Endothelial cell of umbilical vein (primary cell): ENCODE measurements at regions not wholly inside any gene's neighbourhood (a gene's known extent, or its start where the extent isn't known, plus 50 kb on each side); places are given as distances from the start of the nearest gene placed in this dataset.

Experiments used
- BruUV-seq: library from RNA; stranded (reverse); fragments of 400-500 nt; replicated peaks from 2 replicates; lab custom pipeline; 2021; lab: Mats Ljungman, UMichigan
- CTCF ChIA-PET: fragments of 300-600, 350-600 bp; sonication (Branson Sonifier 250); formaldehyde crosslinking; loops from one replicate; lab custom pipeline; 2021; ENCODE audit warnings: antibody characterized with exemption, inconsistent platforms; lab: Charles Lee
- POLR2A ChIA-PET: fragments of 300-600, 350-600 bp; sonication (Branson Sonifier 250); formaldehyde crosslinking; loops from one replicate; lab custom pipeline; 2021; ENCODE audit warnings: antibody characterized with exemption, inconsistent platforms; lab: Charles Lee
- DNase-seq: peaks from one replicate; pipeline ENCODE4 v3.0.0-alpha.2; 2011; ENCODE audit warnings: low read depth, low spot score
- FAIRE-seq: peaks from 2 replicates; lab custom pipeline; 2011; peaks lifted over from hg19 to GRCh38; lab: Jason Lieb, UNC
- H2AFZ ChIP-seq: 2 replicates; pipeline ENCODE4 v1.6.0; 2012; ENCODE audit warnings: low read depth, low read length, control low read depth, inconsistent platforms
- H3K27ac ChIP-seq: 2 replicates; pipeline ENCODE4 v1.5.1; 2011; ENCODE audit warnings: low read depth, mild to moderate bottlenecking, control low read depth, low read length, moderate library complexity; ENCODE audit not compliant: insufficient read depth
- H3K27me3 ChIP-seq, 2 experiments: 2 replicates each; pipeline versions ENCODE4 v1.6.0 to v1.6.1; 2011; ENCODE audit warnings: low read length in 2 of 2, mixed read lengths in 1 of 2; ENCODE audit not compliant: control insufficient read depth in 2 of 2, insufficient read depth in 2 of 2
- H3K36me3 ChIP-seq, 2 experiments: 2 replicates in 1 of 2; 3 replicates in 1 of 2; pipeline ENCODE4 v1.5.1; 2011; ENCODE audit warnings: low read length in 2 of 2, mild to moderate bottlenecking in 1 of 2, moderate library complexity in 1 of 2; ENCODE audit not compliant: control insufficient read depth in 2 of 2, insufficient read depth in 2 of 2; ENCODE audit errors: extremely low read depth in 1 of 2
- H3K4me1 ChIP-seq: 3 replicates; pipeline ENCODE4 v1.5.1; 2011; ENCODE audit warnings: mild to moderate bottlenecking, low read length; ENCODE audit not compliant: control insufficient read depth, insufficient read depth; ENCODE audit errors: extremely low read depth
- H3K4me2 ChIP-seq: 2 replicates; pipeline ENCODE4 v1.6.1; 2011; ENCODE audit warnings: low read length, control low read depth, mixed read lengths; ENCODE audit not compliant: insufficient read depth
- H3K4me3 ChIP-seq, 3 experiments: fragments of 200-600 bp in 1 of 3; sonication (generic), shearing (Covaris generic) in 1 of 3; replicated peaks in 1 of 3; 2 replicates each; pipeline ENCODE4 v1.5.1; 2011 to 2016; ENCODE audit warnings: control low read depth in 3 of 3, low read length in 3 of 3, mild to moderate bottlenecking in 2 of 3, inconsistent platforms in 1 of 3, low read depth in 1 of 3, moderate library complexity in 1 of 3; ENCODE audit not compliant: insufficient read depth in 1 of 3
- H3K79me2 ChIP-seq: 2 replicates; pipeline ENCODE4 v1.6.0; 2012; ENCODE audit warnings: low read length, inconsistent platforms; ENCODE audit not compliant: control insufficient read depth, insufficient read depth
- H3K9ac ChIP-seq: replicated peaks from 2 replicates; pipeline ENCODE3; 2011; ENCODE audit warnings: low read length, control low read depth; ENCODE audit not compliant: insufficient read depth; ENCODE audit errors: extremely low read depth
- H3K9me1 ChIP-seq: replicated peaks from 3 replicates; pipeline ENCODE4 v1.6.0; 2011; ENCODE audit warnings: mild to moderate bottlenecking, low read length; ENCODE audit not compliant: control insufficient read depth, insufficient read depth; ENCODE audit errors: extremely low read depth
- H3K9me3 ChIP-seq: replicated peaks from 2 replicates; pipeline ENCODE4 v1.5.1; 2012; ENCODE audit warnings: low read length, inconsistent platforms; ENCODE audit not compliant: control insufficient read depth, insufficient read depth
- H4K20me1 ChIP-seq: replicated peaks from 2 replicates; pipeline ENCODE3; 2011; ENCODE audit warnings: mild to moderate bottlenecking, low read length; ENCODE audit not compliant: control insufficient read depth, insufficient read depth; ENCODE audit errors: extremely low read depth
- EZH2 ChIP-seq: IDR thresholded peaks from 2 replicates; pipeline ENCODE4 v1.6.1; 2012; ENCODE audit warnings: borderline replicate concordance, low read depth, mild to moderate bottlenecking, moderate library complexity, low read length, inconsistent platforms; ENCODE audit not compliant: severe bottlenecking
- FOS ChIP-seq: IDR thresholded peaks from 2 replicates; pipeline ENCODE4 v1.6.1; 2011; ENCODE audit warnings: mild to moderate bottlenecking, low read length, moderate library complexity, borderline replicate concordance; ENCODE audit not compliant: insufficient read depth
- GATA2 ChIP-seq: IDR thresholded peaks from 2 replicates; pipeline ENCODE4 v1.7.0; 2011; ENCODE audit warnings: low read depth, mild to moderate bottlenecking, moderate library complexity, mixed read lengths, low read length; ENCODE audit not compliant: insufficient read length, insufficient read depth
- JUN ChIP-seq: IDR thresholded peaks from 2 replicates; pipeline ENCODE4 v1.6.1; 2011; ENCODE audit warnings: borderline replicate concordance, low read depth; ENCODE audit not compliant: insufficient read length, insufficient read depth
- MYC ChIP-seq: IDR thresholded peaks from one replicate; pipeline ENCODE4 v1.6.1; 2011; ENCODE audit warnings: mild to moderate bottlenecking, low read depth, low read length
- POLR2A ChIP-seq: IDR thresholded peaks from 2 replicates; pipeline ENCODE4 v1.6.1; 2012; ENCODE audit warnings: low read depth, mild to moderate bottlenecking, control low read depth, low read length
- POLR2AphosphoS5 ChIP-seq: IDR thresholded peaks from 2 replicates; pipeline ENCODE4 v1.6.1; 2012; ENCODE audit warnings: low read depth, mild to moderate bottlenecking, control low read depth, low read length, moderate library complexity; ENCODE audit not compliant: insufficient read depth
- dilution Hi-C: fragments of 300-500 bp; cut with MboI; formaldehyde crosslinking; loops from one replicate; pipeline ENCODE4 v1.15.0; 2019; ENCODE audit warnings: low sequenced_read_pairs; ENCODE audit not compliant: extremely low pct_ligation_motif_present
- intact Hi-C: fragments of 100-400 bp; cut with micrococcal nuclease; formaldehyde crosslinking; loops from one replicate; pipeline ENCODE4 v1.10.0; 2022
- TF ChIP-seq, protein P1 (sequence below), 2 donors: IDR thresholded peaks; 1 replicate in 1 of 2; 2 replicates in 1 of 2; pipeline ENCODE4 v1.5.1; 2011; ENCODE audit warnings: low read length in 2 of 2, mild to moderate bottlenecking in 2 of 2, moderate library complexity in 2 of 2, control low read depth in 1 of 2, inconsistent platforms in 1 of 2, low read depth in 1 of 2; ENCODE audit not compliant: insufficient read depth in 1 of 2; ENCODE audit errors: extremely low read depth in 1 of 2
- TF ChIP-seq, protein P2 (sequence below): IDR thresholded peaks from 2 replicates; pipeline ENCODE4 v1.6.1; 2011; ENCODE audit not compliant: insufficient read depth, insufficient read length

DNA sequence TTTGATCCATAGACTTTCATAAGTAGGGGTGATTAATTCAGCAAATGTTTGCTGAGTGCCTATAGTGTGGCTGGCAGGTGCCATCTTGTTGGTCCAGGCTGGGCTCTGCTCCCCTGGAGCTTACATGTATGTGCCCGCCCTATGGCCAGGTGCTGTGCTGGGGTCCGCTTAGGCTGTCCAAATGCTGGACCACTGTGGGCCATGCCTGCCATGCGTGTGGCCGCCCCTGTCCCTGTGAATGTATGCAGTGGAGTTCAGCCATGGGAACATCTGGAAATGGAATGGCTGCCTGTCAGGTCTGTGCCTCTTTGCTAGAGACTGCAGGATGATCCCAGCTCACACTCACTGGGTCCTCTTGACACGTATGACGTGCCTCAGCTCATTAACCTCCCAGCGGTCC, 594.6 kb downstream of the TBC1D22A start:
- dilution Hi-C loops = no loop called here

More for the DNA sequence above, 594.6 kb downstream of the TBC1D22A start:
- Histone ChIP-seq H3K36me3 (no peaks in the 10 kb centered on the region), H3K9me1 (no peaks in the 10 kb centered on the region), H2AFZ (no peak overlapping the region), H3K4me2 (no peak overlapping the region), H3K79me2 (no peaks in the 10 kb centered on the region), H3K27me3 (no peaks in the 10 kb centered on the region), H3K27ac (no peak overlapping the region), H3K4me1 (no peaks in the 10 kb centered on the region), H3K9me3 (no peaks in the 10 kb centered on the region), H3K9ac (no peak overlapping the region), H4K20me1 (no peaks in the 10 kb centered on the region), H3K4me3 (no peak overlapping the region)
- ChIA-PET CTCF (no interaction called here), POLR2A (no interaction called here)
- FAIRE-seq (no peak), DNase-seq (no peak)
- intact Hi-C loops = no loop called here
- TF ChIP-seq, protein P1, sequence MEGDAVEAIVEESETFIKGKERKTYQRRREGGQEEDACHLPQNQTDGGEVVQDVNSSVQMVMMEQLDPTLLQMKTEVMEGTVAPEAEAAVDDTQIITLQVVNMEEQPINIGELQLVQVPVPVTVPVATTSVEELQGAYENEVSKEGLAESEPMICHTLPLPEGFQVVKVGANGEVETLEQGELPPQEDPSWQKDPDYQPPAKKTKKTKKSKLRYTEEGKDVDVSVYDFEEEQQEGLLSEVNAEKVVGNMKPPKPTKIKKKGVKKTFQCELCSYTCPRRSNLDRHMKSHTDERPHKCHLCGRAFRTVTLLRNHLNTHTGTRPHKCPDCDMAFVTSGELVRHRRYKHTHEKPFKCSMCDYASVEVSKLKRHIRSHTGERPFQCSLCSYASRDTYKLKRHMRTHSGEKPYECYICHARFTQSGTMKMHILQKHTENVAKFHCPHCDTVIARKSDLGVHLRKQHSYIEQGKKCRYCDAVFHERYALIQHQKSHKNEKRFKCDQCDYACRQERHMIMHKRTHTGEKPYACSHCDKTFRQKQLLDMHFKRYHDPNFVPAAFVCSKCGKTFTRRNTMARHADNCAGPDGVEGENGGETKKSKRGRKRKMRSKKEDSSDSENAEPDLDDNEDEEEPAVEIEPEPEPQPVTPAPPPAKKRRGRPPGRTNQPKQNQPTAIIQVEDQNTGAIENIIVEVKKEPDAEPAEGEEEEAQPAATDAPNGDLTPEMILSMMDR (IDR thresholded peaks at IDR 0.05; ENCODE audit: extremely low read depth in 1 of 2, insufficient read depth in 1 of 2, low read depth in 1 of 2, low read length in 2 of 2) = no peak
- TF ChIP-seq POLR2AphosphoS5 = no peak
- TF ChIP-seq MYC = no peak
- TF ChIP-seq JUN = no peak
- no peak for TF ChIP-seq GATA2
- TF ChIP-seq POLR2A = no peak
- no peak for TF ChIP-seq FOS
- TF ChIP-seq, protein P2, sequence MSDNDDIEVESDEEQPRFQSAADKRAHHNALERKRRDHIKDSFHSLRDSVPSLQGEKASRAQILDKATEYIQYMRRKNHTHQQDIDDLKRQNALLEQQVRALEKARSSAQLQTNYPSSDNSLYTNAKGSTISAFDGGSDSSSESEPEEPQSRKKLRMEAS = no peak
- no peak for TF ChIP-seq EZH2
- BruUV-seq = no TSS peak
